SKM-1 treated with dmso at 0.1 percent for 144 hours (cell line): ENCODE measurements at regions not wholly inside any gene's neighbourhood (a gene's known extent, or its start where the extent isn't known, plus 50 kb on each side); places are given as distances from the start of the nearest gene placed in this dataset.

Source experiments
- DNase-seq: peaks from one replicate; lab custom pipeline; 2025; ENCODE audit not compliant: unreplicated experiment; lab: John Stamatoyannopoulos, UW

GRCh38 chr5:179430193-179431175 lies 85.2 kb upstream of the ADAMTS2 start:
- DNase-seq: no peak

GRCh38 chr5:179427676-179428056 lies 82.4 kb upstream of the ADAMTS2 start:
- no peak for DNase-seq

DNA sequence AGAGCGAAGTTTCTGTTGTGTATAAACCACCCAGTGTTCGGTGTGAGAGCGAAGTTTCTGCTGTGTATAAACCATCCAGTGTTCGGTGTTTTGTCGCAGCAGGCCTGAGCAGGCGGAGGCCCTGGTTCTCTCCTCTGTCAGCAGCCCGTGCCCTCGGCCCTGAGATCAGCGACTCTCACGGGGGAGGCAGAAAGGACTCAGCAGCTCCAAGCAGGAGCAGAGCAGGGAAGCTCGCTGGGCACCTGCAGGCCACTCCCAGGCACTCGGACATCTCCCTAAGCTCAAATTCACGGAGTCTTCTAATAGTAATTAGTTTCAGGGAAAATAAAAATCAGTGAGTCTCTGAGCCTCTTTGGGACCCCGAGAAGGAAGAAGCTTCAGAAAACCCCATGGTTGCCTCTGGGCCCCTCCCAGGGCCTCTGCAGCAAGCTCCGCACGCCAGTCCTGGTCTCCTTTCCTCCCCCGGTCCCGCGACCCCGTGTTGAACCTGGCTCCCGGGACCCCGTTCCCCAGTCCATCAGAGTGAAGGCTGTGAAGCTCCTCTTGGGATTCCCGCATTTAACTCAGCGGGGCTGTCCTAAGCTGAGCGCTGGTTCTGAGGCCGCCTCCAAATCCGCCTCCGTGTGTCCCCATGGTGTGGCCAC lies 81.9 kb upstream of the ADAMTS2 start:
- no peak for DNase-seq

- no peak for DNase-seq
Observed at GRCh38 chr5:179422908-179423481, 77.7 kb upstream of the ADAMTS2 start.

DNA sequence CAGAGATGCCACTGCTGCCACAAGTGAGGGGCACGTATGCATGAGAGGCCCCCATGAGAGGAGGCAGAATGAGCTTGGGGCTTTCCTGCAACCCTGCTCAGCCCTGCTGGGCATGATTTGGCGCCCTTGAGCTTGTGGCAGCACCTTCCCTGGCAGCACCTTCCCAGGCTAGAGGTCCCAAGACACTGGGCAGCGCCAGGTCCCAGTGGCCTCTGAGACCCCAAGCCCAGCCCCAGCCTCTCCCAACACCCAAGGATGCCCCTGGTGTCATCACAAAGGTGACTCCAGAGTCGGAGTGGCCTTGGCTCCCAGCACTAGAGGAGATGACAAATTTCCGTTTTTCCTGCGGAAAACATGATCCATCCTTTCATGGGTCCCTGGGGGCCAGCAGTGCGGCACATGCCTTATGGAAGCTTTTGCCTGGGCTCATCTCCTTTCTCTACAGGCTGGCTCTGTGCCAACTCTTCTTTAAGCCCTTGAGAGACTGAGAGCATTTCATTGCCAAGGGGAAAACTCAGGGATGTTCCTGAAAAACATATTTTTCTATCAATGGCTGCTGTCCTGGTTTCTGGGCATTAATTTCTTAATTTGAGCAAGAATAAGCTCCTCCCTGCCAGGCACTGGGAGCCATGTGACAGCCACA lies 77.1 kb upstream of the ADAMTS2 start:
- DNase-seq: no peak

GRCh38 chr5:179421144-179421901 lies 76.1 kb upstream of the ADAMTS2 start:
- no peak for DNase-seq

DNA sequence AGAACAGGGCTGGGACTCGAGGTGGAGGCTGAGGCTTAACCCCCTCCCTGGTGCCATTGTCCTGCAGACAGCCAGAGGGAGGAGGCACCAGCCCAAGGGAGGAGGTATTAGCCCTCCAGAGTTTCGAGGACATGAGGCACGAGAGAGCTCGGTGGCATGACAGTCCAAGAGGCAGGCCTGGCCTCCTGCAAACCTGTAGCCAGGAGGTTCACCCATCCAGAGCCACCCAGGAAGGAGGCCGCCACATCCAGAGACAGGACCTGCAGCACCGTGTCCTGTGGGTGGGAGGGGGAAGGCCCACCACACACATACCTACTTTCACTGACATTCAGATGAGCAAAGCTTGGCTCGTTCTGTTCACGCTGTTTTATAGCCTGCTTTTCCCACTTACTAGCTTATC lies 75.2 kb upstream of the ADAMTS2 start:
- no peak for DNase-seq

GRCh38 chr5:179418972-179419371 lies 73.7 kb upstream of the ADAMTS2 start:
- no peak for DNase-seq

DNA sequence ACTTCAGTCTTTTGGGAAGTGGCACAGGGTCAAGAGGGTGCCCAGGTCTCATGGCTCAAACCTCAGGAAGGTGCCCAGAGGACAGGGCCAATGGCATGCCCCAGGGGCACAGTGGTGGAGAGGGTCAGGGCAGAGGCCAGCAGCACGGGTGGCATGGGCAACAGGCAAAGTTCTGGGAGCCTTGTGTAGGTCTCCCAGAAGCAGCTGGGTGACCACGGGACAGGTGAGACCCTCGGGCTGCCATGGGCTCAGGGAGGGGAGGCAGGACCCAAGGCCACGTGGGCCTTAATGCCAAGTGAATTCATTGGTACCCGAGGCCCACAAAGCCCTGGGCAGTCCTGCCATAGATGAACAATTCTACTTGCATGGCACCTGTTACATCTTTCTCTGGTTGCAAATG lies 72.4 kb upstream of the ADAMTS2 start:
- DNase-seq: no peak

DNA sequence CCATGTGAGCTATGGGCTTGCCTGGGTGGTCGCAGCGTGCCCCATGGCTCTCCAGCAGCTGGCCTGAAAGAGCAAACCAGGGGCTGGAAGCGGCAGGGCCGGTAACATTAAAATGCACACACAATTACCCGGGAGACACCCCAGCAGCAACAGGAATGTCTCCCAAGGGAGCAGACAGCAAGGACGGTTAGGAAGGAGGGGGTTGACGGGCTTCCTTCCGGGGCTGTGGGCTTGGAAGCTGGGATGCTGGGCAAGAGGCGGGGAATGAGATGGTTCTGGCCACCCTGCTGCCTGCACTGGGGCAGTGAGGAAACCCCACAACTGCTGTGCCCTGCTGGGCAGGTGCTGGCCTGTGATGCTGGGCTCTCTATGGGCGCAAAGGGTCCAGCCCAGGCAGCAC lies 71.8 kb upstream of the ADAMTS2 start:
- DNase-seq: no peak

DNA sequence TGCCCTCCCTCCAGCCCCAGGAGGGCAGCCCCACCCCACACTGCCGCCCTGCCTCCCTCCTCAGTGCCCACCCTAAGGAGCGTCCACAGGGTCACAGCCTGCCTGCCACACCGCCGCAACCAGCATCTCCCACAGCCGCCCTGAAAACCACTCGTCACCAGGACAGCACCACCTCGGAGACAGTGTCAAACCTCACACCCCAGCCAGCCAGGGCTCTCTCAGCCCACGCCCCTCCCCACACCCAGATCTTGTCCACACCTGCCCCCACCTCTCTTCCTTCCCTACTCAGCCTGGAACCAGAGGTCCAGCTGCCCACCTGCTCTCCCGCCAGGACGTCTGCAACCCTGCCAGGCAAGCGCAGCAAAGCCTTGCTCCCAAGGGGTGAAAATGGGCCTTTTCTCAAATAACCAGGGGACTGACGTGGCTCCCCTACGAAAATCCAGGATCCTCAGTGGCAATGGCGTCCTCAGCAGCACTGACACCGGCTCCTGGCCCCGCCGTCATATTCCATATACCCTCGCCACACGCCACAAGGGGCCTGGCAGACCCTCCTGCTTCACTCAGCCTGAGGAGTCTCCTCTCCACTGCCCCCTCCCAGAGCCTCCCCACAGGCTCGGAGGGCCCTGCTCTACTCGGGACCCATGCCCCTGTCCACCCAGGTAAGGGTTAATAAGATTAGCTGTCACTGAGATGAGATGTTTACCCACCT lies 71.0 kb upstream of the ADAMTS2 start:
- DNase-seq: no peak

GRCh38 chr5:179415291-179416060 lies 70.2 kb upstream of the ADAMTS2 start:
- no peak for DNase-seq

DNA sequence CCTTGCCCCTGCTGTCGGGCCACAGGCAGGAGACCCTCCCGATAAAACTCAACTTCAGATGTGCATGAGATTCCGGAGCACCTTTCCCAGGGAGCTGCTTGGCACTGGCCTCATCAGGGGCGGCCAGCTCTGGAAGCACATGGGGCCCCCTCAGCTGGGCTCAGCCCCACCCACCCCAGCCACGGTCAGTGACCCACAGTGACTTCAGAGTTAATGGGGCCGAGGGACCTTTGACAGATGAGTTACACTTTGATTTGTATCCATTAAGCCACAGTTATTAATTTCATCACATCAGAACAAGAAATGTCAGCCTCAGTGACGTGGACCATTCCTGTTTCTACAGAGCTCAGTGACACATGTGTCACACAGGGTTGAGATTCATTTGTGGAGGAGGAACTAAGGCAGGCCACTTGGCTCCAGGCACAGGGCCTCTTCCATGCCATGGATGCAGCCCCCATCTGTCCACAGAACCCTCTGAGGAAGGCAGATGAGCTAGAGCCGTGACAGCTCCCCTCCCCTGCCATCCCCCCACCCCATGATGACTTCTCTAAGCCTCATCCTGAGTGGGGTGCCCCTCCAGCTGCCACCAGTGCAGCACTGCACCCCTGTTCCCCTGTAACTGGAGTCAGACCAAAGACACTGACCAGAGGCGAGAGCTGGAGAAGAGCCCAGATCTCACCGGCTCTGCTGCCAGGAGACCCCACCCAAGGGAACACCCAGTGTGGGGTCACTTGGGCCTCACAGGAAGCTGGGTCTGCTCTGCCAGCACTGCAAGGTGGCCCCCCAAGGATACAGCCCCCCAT lies 69.4 kb upstream of the ADAMTS2 start:
- DNase-seq: no peak

GRCh38 chr5:179413711-179414458 lies 68.6 kb upstream of the ADAMTS2 start:
- DNase-seq: no peak

- DNase-seq: no peak
Observed at GRCh38 chr5:179413086-179413690, 67.9 kb upstream of the ADAMTS2 start.

GRCh38 chr5:179411161-179411841 lies 66.0 kb upstream of the ADAMTS2 start:
- no peak for DNase-seq
